Upper lobe of right lung (tissue), 1 donor: ENCODE measurements at regions not wholly inside any gene's neighbourhood (a gene's known extent, or its start where the extent isn't known, plus 50 kb on each side); places are given as distances from the start of the nearest gene placed in this dataset.

Experiments used
- ATAC-seq: fragments of 200-7000 bp; cut with Tn5 transposase; one replicate; pipeline ENCODE4 v1.9.1; 2020; ENCODE audit warnings: mild to moderate bottlenecking, moderate library complexity
- DNase-seq: peaks from one replicate; pipeline ENCODE4 v3.0.0-alpha.2; 2020
- H3K27ac ChIP-seq: fragments of 200-600 bp; one replicate; pipeline ENCODE4 v1.8.0; 2022
- H3K27me3 ChIP-seq: fragments of 200-600 bp; one replicate; pipeline ENCODE4 v1.8.0; 2022; ENCODE audit warnings: mild to moderate bottlenecking
- H3K36me3 ChIP-seq: fragments of 200-600 bp; one replicate; pipeline ENCODE4 v1.8.0; 2022
- H3K4me1 ChIP-seq: fragments of 200-600 bp; one replicate; pipeline ENCODE4 v1.8.0; 2022
- H3K4me3 ChIP-seq: fragments of 200-600 bp; one replicate; pipeline ENCODE4 v1.8.0; 2022; ENCODE audit warnings: mild to moderate bottlenecking
- H3K9me3 ChIP-seq: fragments of 200-600 bp; one replicate; pipeline ENCODE4 v1.8.0; 2022
- intact Hi-C: fragments of 100-400 bp; cut with DNase I; formaldehyde crosslinking; loops from one replicate; pipeline ENCODE4 v1.11.0; 2022
- TF ChIP-seq, protein P1 (sequence below): fragments of 200-600 bp; IDR thresholded peaks from one replicate; pipeline ENCODE4 v1.8.0; 2022; ENCODE audit warnings: antibody characterized with exemption
- donor health status: DM: no; HTN: yes; CAD: no; lungs with severe emphysema.

DNA sequence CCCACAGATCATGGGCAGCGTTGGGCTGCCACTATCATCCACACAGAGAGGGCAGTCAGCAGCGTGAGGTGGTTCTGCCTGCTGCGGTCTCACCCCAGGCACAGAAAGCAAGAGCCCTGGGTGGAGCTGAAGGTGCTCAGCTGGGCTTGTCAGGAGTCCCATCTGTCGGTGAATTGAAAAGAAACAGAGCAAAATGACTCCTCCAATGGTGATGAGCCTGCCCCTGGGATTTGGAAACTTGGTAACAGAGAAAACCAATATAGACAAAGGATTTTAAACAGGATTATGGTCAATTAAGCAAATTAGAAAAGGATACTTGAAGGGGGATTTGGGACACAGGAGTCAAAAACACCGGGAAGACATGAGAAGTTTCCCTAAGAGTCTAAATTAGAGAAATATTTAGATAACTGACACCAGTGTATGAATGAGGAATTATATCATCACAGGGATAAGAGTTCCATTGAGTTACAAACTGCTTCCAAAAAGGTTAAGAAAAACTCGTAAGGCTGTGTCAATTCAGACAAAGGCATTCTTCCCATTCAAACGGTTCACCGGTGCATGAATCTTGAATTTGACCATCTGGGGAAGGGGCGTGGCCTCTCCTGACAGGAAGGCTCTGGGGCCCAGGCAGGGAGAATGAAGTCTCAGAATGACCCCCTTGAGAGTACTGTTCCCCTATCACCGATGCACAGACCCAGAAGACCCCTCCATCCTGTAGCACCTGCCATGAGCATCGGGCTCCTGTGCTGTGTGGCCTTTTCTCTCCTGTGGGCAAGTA is 70.0 kb upstream of the PRSS58 start:
- H3K36me3 ChIP-seq: no peaks in the 10 kb centered on the region
- DNase-seq (no peak), ATAC-seq (no peak)
- intact Hi-C loops: no loop called here
- TF ChIP-seq, protein P1, sequence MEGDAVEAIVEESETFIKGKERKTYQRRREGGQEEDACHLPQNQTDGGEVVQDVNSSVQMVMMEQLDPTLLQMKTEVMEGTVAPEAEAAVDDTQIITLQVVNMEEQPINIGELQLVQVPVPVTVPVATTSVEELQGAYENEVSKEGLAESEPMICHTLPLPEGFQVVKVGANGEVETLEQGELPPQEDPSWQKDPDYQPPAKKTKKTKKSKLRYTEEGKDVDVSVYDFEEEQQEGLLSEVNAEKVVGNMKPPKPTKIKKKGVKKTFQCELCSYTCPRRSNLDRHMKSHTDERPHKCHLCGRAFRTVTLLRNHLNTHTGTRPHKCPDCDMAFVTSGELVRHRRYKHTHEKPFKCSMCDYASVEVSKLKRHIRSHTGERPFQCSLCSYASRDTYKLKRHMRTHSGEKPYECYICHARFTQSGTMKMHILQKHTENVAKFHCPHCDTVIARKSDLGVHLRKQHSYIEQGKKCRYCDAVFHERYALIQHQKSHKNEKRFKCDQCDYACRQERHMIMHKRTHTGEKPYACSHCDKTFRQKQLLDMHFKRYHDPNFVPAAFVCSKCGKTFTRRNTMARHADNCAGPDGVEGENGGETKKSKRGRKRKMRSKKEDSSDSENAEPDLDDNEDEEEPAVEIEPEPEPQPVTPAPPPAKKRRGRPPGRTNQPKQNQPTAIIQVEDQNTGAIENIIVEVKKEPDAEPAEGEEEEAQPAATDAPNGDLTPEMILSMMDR: no peak
- H3K4me3 ChIP-seq: no peak overlapping the region
- H3K27me3 ChIP-seq: no peaks in the 10 kb centered on the region
- H3K27ac ChIP-seq: no peak overlapping the region
- no peaks in the 10 kb centered on the region for H3K9me3 ChIP-seq
- no peaks in the 10 kb centered on the region for H3K4me1 ChIP-seq

DNA sequence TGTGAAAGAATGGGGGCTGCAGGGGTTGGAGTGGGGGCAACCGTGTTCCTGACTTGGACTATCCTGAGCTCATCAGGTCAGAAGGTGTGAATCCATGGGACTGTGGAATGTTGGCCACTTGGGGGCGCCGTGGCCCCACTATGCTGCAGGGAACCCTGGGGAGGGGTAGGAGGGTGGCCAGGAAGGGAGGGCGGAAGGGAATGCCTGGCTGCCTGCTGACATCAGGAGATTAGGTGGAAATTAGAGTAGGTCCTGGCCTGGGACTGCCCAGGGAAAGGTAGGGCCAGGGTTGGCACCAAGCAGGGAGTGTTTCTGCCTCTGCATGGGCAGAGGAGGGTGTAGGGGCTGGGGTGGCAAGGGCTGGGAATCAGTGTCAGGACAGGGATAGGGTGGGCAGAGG is 65.8 kb upstream of the PRSS58 start:
- Histone ChIP-seq H3K27ac (no peak overlapping the region), H3K27me3 (peaks cover 4% of the 10 kb centered on the region), H3K36me3 (no peaks in the 10 kb centered on the region), H3K4me1 (no peaks in the 10 kb centered on the region), H3K4me3 (no peak overlapping the region), H3K9me3 (no peaks in the 10 kb centered on the region)
- intact Hi-C loops: no loop called here
- peak; percentile 57 for ATAC-seq
- TF ChIP-seq, protein P1: peak; percentile 13
- no peak for DNase-seq

DNA sequence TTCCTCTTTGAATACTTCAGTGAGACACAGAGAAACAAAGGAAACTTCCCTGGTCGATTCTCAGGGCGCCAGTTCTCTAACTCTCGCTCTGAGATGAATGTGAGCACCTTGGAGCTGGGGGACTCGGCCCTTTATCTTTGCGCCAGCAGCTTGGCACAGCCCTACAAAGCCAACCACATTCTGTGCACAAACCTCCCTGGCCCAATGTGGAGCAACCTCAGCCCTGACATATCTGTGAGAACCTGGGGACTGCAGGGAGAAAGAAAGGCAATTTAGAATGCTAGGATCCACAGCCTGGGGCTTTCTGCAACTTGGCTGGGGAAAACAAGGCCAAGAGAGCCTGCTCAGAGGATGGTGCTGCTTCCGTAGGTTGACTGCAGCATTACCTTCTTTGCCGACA is 63.5 kb upstream of the PRSS58 start:
- H3K4me1 ChIP-seq: no peaks in the 10 kb centered on the region
- intact Hi-C loops: no loop called here
- ATAC-seq: no peak
- TF ChIP-seq, protein P1: no peak
- H3K27me3 ChIP-seq: peaks cover 4% of the 10 kb centered on the region
- H3K36me3 ChIP-seq: no peaks in the 10 kb centered on the region
- DNase-seq: no peak
- H3K9me3 ChIP-seq: no peaks in the 10 kb centered on the region
- no peak overlapping the region for H3K4me3 ChIP-seq
- no peak overlapping the region for H3K27ac ChIP-seq

DNA sequence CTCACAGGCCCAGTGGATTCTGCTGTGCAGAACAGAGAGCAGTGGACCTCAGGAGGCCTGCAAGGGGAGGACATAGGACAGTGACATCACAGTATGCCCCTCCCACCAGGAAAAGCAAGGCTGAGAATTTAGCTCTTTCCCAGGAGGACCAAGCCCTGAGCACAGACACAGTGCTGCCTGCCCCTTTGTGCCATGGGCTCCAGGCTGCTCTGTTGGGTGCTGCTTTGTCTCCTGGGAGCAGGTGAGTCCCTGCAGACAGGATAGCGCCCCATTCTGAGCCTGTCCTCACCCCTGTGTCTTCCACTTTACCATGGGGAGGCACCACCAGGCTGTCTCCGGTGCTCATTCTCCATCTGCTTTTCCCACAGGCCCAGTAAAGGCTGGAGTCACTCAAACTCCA is 63.0 kb upstream of the PRSS58 start:
- H3K27me3 ChIP-seq: peaks cover 4% of the 10 kb centered on the region
- peak; percentile 8 for ATAC-seq
- no peak overlapping the region for H3K4me3 ChIP-seq
- no peaks in the 10 kb centered on the region for H3K9me3 ChIP-seq
- H3K36me3 ChIP-seq: no peaks in the 10 kb centered on the region
- H3K27ac ChIP-seq: no peak overlapping the region
- no peaks in the 10 kb centered on the region for H3K4me1 ChIP-seq
- intact Hi-C loops: no loop called here
- TF ChIP-seq, protein P1: no peak
- no peak for DNase-seq

DNA sequence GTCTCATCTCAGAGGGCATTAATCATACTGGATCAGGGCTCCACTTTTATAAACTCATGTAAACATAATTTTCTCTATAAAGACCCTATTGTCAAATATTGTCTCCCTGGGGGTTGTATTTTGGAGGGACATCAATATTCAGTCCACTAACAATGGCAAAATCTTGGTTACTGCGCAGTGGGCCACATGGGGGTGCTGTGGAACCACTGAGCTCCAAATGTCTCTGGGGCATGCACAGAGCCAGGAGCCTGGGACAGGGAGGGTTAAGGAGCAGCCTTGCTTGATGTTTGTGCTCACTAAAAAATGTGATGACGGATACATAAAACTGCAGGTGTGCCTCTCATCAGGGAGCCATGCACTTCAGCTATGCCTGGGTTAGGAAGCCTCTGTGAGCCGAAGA is 62.1 kb upstream of the PRSS58 start:
- no peak overlapping the region for H3K4me3 ChIP-seq
- intact Hi-C loops: no loop called here
- no peak overlapping the region for H3K27ac ChIP-seq
- H3K9me3 ChIP-seq: no peaks in the 10 kb centered on the region
- H3K4me1 ChIP-seq: no peaks in the 10 kb centered on the region
- DNase-seq (no peak), ATAC-seq (peak; percentile 16)
- H3K36me3 ChIP-seq: no peaks in the 10 kb centered on the region
- peaks cover 4% of the 10 kb centered on the region for H3K27me3 ChIP-seq
- TF ChIP-seq, protein P1: no peak
